A673 (cell line): ENCODE measurements at regions not wholly inside any gene's neighbourhood (a gene's known extent, or its start where the extent isn't known, plus 50 kb on each side); places are given as distances from the start of the nearest gene placed in this dataset.

Source experiments
- CTCF ChIP-seq: fragments of 300-800, 200-600 bp; sonication (generic); conservative IDR thresholded peaks from 2 replicates; pipeline ENCODE4 v1.5.1; 2017; ENCODE audit warnings: low read depth, mild to moderate bottlenecking, antibody characterized with exemption, low read length, moderate library complexity, mixed read lengths
- EZH2 ChIP-seq: fragments of 200-600 bp; sonication (generic); IDR thresholded peaks from 2 replicates; pipeline ENCODE4 v1.6.1; 2017; ENCODE audit warnings: borderline replicate concordance, low read depth, mild to moderate bottlenecking, mixed read lengths, antibody characterized with exemption, low read length; ENCODE audit not compliant: poor library complexity, severe bottlenecking

DNA sequence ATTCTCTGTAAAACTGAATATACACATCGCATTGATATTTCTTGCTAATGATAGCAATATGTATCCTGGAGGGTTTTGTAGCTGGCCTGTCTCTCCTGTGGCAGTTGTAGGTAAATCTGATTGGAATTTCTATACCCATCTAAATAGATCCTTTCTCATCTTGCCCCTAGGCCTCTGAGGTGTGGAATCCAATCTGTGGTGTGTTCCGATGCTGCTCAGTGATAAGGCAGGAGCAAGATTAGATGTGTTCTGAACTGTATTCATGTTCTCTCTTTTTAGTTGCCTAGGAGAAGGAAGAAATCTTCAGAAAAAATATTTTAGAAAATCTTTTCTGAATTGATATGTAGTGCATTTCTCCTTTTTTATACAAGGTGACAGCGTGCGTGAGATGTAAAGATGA, 507.5 kb downstream of the NR2F1-AS1 start:
- no peak for TF ChIP-seq CTCF
- no peak for TF ChIP-seq EZH2
